Stomach (tissue), 8 donors: ENCODE measurements at regions not wholly inside any gene's neighbourhood (a gene's known extent, or its start where the extent isn't known, plus 50 kb on each side); places are given as distances from the start of the nearest gene placed in this dataset.
A peak's percentile ranks its signal among the peaks of the same experiment; 100 is the strongest.

Experiments used
- DNase-seq, 2 donors: peaks; one replicate each; pipeline versions ENCODE4 v3.0.0 to v3.0.0-alpha.2; 2013 to 2019
- H3K27ac ChIP-seq, 5 donors: fragments of 200-600 bp in 4 of 5; sonication (generic) in 4 of 5; one replicate each; pipeline ENCODE4 v1.5.1; 2013 to 2019; ENCODE audit warnings: mild to moderate bottlenecking in 1 of 5, moderate library complexity in 1 of 5
- H3K27me3 ChIP-seq, 3 donors: fragments of 200-600 bp; sonication (generic); one replicate each; pipeline ENCODE4 v1.5.1; 2017 to 2019; ENCODE audit warnings: mixed run types in 1 of 3
- H3K36me3 ChIP-seq, 4 donors: fragments of 200-600 bp; sonication (generic); 1 replicate in 3 of 4; 2 replicates in 1 of 4; pipeline ENCODE4 v1.5.1; 2016 to 2019
- H3K4me1 ChIP-seq, 4 donors: fragments of 200-600 bp; sonication (generic); one replicate each; pipeline ENCODE4 v1.5.1; 2016 to 2019
- H3K4me3 ChIP-seq, 4 donors: fragments of 200-600 bp; sonication (generic) in 3 of 4; one replicate each; pipeline ENCODE4 v1.5.1; 2016 to 2019; ENCODE audit warnings: mild to moderate bottlenecking in 1 of 4
- H3K9me3 ChIP-seq, 4 donors: fragments of 200-600 bp; sonication (generic); one replicate each; pipeline ENCODE4 v1.5.1; 2016 to 2019
- CTCF ChIP-seq, 7 experiments: fragments of 450-650 bp in 4 of 7; fragments of 200-600 bp in 3 of 7; sonication (generic) in 3 of 7; IDR thresholded peaks; one replicate each; pipeline ENCODE4 v1.5.1; 2016 to 2019; ENCODE audit warnings: antibody characterized with exemption in 7 of 7, control low read depth in 2 of 7, mild to moderate bottlenecking in 1 of 7
- EP300 ChIP-seq: sonication (generic); formaldehyde crosslinking; IDR thresholded peaks from one replicate; pipeline ENCODE4 v1.6.1; 2017; ENCODE audit warnings: antibody characterized with exemption
- POLR2A ChIP-seq, 4 donors: fragments of 450-650 bp; IDR thresholded peaks; one replicate each; pipeline ENCODE4 v1.6.1; 2016; ENCODE audit warnings: antibody characterized with exemption in 4 of 4, control low read depth in 2 of 4, mild to moderate bottlenecking in 1 of 4, moderate library complexity in 1 of 4
- POLR2AphosphoS5 ChIP-seq, 3 donors: sonication (generic); formaldehyde crosslinking; IDR thresholded peaks; one replicate each; pipeline ENCODE4 v1.6.1; 2016; ENCODE audit warnings: antibody characterized with exemption in 3 of 3
- WGBS, 5 donors: extraction: QIAGEN DNeasy Blood & Tissue Kit in 3 of 5; methylation state at CpG; one replicate each; pipeline versions ENCODE4 v1.1.5 to v1.1.7; 2013 to 2018; 5-methylcytosine and 5-hydroxymethylcytosine counted together
- intact Hi-C: fragments of 100-400 bp; cut with DNase I; formaldehyde crosslinking; loops from one replicate; pipeline ENCODE4 v1.15.1; 2023; ENCODE audit warnings: low total_unique reads
- donor health status: healthy with polysubstance abuse.
- donor health status: Bipolar disorder and iron deficiency.
- donor health status: healthy.

GRCh38 chr2:78553866-78554647 lies 471.4 kb upstream of the REG3G start:
- no peaks in the 10 kb centered on the region for H3K4me1 ChIP-seq
- TF ChIP-seq POLR2AphosphoS5 (IDR thresholded peaks at IDR 0.05) (no peak), CTCF (IDR thresholded peaks at IDR 0.05) (no peak), EP300 (no peak), POLR2A (IDR thresholded peaks at IDR 0.05) (no peak)
- DNase-seq = peak in 1 of 2 donors; percentile 6
- WGBS, 5 donors = 45 to 53% (median 51%) methylated on average over 3 of the region's 3 CpGs
- no peaks in the 10 kb centered on the region for H3K27me3 ChIP-seq
- intact Hi-C loops = no loop called here
- H3K27ac ChIP-seq = no peak overlapping the region
- no peak overlapping the region for H3K4me3 ChIP-seq
- H3K9me3 ChIP-seq = no peaks in the 10 kb centered on the region
- H3K36me3 ChIP-seq = no peaks in the 10 kb centered on the region

DNA sequence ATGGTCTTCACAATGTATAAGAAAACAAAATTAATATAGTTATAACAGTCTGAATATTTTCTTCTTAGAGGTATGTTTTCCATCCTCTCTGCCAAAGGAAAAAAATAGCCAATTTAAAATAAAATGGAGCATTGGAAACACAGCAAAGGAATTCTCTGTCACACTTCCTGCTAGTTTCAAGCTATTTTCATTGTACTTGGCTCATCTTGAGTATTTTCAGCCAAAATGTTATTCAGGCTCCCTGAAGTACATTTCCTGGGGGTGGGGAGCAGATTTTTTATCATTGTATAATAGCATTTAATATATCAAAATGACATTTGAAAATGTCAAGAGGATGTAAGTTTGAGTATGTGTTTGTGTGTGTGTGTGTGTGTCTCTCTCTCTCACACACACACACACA lies 463.6 kb upstream of the REG3G start:
- TF ChIP-seq POLR2A (IDR thresholded peaks at IDR 0.05) (no peak), CTCF (IDR thresholded peaks at IDR 0.05) (no peak), POLR2AphosphoS5 (IDR thresholded peaks at IDR 0.05) (no peak), EP300 (no peak)
- Histone ChIP-seq H3K9me3 (no peaks in the 10 kb centered on the region), H3K36me3 (no peaks in the 10 kb centered on the region), H3K4me3 (no peak overlapping the region), H3K27ac (no peak overlapping the region), H3K4me1 (no peaks in the 10 kb centered on the region), H3K27me3 (no peaks in the 10 kb centered on the region)
- intact Hi-C loops = no loop called here
- peak in 1 of 2 donors; percentile 16 for DNase-seq

- DNase-seq = no peak
- H3K4me3 ChIP-seq = no peak overlapping the region
- H3K9me3 ChIP-seq = no peaks in the 10 kb centered on the region
- no peaks in the 10 kb centered on the region for H3K27me3 ChIP-seq
- H3K4me1 ChIP-seq = no peaks in the 10 kb centered on the region
- H3K36me3 ChIP-seq = no peaks in the 10 kb centered on the region
- H3K27ac ChIP-seq = no peak overlapping the region
- TF ChIP-seq EP300 (no peak), POLR2A (IDR thresholded peaks at IDR 0.05) (no peak), POLR2AphosphoS5 (IDR thresholded peaks at IDR 0.05) (no peak), CTCF (IDR thresholded peaks at IDR 0.05) (no peak)
- intact Hi-C loops = no loop called here
These were observed 460.8 kb upstream of the REG3G start for GRCh38 chr2:78564666-78565065.

DNA sequence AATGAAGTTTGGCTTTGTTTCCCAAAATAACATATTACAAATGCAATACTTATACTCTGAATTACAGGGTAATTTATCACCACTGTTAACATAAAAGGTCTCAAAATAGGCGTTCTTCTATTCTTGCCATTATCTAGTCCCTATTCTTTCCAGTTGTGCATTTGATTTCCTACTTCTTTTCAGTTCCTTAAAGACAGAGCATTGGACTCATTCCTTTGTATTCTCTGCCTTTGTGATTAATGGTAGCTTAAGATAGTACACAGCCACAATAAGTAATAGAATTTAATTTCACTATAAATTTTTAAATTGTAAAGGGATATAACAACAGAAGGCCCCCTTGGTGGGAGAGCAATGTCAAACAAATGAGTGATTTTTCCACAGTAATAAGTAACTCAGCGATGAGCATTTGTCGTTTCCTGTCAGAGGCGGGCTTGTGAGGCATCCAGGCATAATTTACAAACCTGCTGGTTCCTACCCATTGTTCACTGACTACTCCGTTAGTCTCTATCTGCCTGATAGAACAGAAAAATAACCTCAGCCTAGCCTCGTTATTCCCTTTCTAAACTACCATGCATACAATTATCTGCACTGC lies 456.6 kb upstream of the REG3G start:
- intact Hi-C loops = no loop called here
- Histone ChIP-seq H3K27ac (no peak overlapping the region), H3K4me3 (no peak overlapping the region), H3K9me3 (no peaks in the 10 kb centered on the region), H3K27me3 (no peaks in the 10 kb centered on the region), H3K36me3 (no peaks in the 10 kb centered on the region), H3K4me1 (no peaks in the 10 kb centered on the region)
- 69 to 78% (median 76%) methylated on average over 6 of the region's 6 CpGs for WGBS, 5 donors
- TF ChIP-seq POLR2A (IDR thresholded peaks at IDR 0.05) (no peak), CTCF (IDR thresholded peaks at IDR 0.05) (no peak), EP300 (no peak), POLR2AphosphoS5 (IDR thresholded peaks at IDR 0.05) (no peak)
- DNase-seq = no peak
